ES-I3 (cell line): ENCODE measurements at regions not wholly inside any gene's neighbourhood (a gene's known extent, or its start where the extent isn't known, plus 50 kb on each side); places are given as distances from the start of the nearest gene placed in this dataset.

ENCODE experiments used
- H3K36me3 ChIP-seq: 2 replicates; pipeline ENCODE4 v1.6.1; 2013; ENCODE audit warnings: mild to moderate bottlenecking, low read length, control low read depth, moderate library complexity; ENCODE audit not compliant: insufficient read depth
- H3K4me1 ChIP-seq: 2 replicates; pipeline ENCODE4 v1.6.1; 2013; ENCODE audit warnings: mild to moderate bottlenecking, control low read depth, low read length; ENCODE audit not compliant: insufficient read depth
- H3K9ac ChIP-seq: 2 replicates; pipeline ENCODE4 v1.6.1; 2013; ENCODE audit warnings: low read depth, mild to moderate bottlenecking, low read length, moderate library complexity
- H3K9me3 ChIP-seq: 2 replicates; pipeline ENCODE4 v1.6.1; 2013; ENCODE audit warnings: mild to moderate bottlenecking, low read length, moderate library complexity; ENCODE audit not compliant: control insufficient read depth, insufficient read depth

- Histone ChIP-seq H3K9me3 (no peaks in the 10 kb centered on the region), H3K36me3 (no peaks in the 10 kb centered on the region), H3K9ac (no peak overlapping the region), H3K4me1 (no peaks in the 10 kb centered on the region)
These were observed 277.3 kb upstream of the SLC7A11 start for GRCh38 chr4:138519436-138519835.

GRCh38 chr4:138513535-138513934, 271.4 kb upstream of the SLC7A11 start:
- H3K9me3 ChIP-seq = no peaks in the 10 kb centered on the region
- H3K36me3 ChIP-seq = no peaks in the 10 kb centered on the region
- no peak overlapping the region for H3K9ac ChIP-seq
- no peaks in the 10 kb centered on the region for H3K4me1 ChIP-seq

GRCh38 chr4:138512756-138513155, 270.6 kb upstream of the SLC7A11 start:
- Histone ChIP-seq H3K9ac (no peak overlapping the region), H3K36me3 (no peaks in the 10 kb centered on the region), H3K4me1 (no peaks in the 10 kb centered on the region), H3K9me3 (no peaks in the 10 kb centered on the region)

GRCh38 chr4:138510053-138510452, 267.9 kb upstream of the SLC7A11 start:
- Histone ChIP-seq H3K9ac (no peak overlapping the region), H3K9me3 (no peaks in the 10 kb centered on the region), H3K36me3 (no peaks in the 10 kb centered on the region), H3K4me1 (no peaks in the 10 kb centered on the region)

- Histone ChIP-seq H3K4me1 (no peaks in the 10 kb centered on the region), H3K36me3 (no peaks in the 10 kb centered on the region), H3K9ac (no peak overlapping the region), H3K9me3 (no peaks in the 10 kb centered on the region)
These were observed 267.2 kb upstream of the SLC7A11 start for GRCh38 chr4:138509346-138509745.

GRCh38 chr4:138507522-138507921, 265.4 kb upstream of the SLC7A11 start:
- Histone ChIP-seq H3K9ac (no peak overlapping the region), H3K36me3 (no peaks in the 10 kb centered on the region), H3K4me1 (no peaks in the 10 kb centered on the region), H3K9me3 (no peaks in the 10 kb centered on the region)

- peaks cover 3% of the 10 kb centered on the region; the same call in 1 of the 2 replicates for H3K9me3 ChIP-seq
- no peaks in the 10 kb centered on the region for H3K36me3 ChIP-seq
- no peaks in the 10 kb centered on the region for H3K4me1 ChIP-seq
- H3K9ac ChIP-seq = no peak overlapping the region
These were observed 259.5 kb upstream of the SLC7A11 start for GRCh38 chr4:138501614-138502013.

GRCh38 chr4:138500869-138501268, 258.7 kb upstream of the SLC7A11 start:
- H3K9ac ChIP-seq = no peak overlapping the region
- H3K36me3 ChIP-seq = no peaks in the 10 kb centered on the region
- peaks cover 3% of the 10 kb centered on the region; the same call in 1 of the 2 replicates for H3K9me3 ChIP-seq
- no peaks in the 10 kb centered on the region for H3K4me1 ChIP-seq

GRCh38 chr4:138499627-138500026, 257.5 kb upstream of the SLC7A11 start:
- Histone ChIP-seq H3K36me3 (no peaks in the 10 kb centered on the region), H3K4me1 (no peaks in the 10 kb centered on the region), H3K9ac (no peak overlapping the region), H3K9me3 (peaks cover 3% of the 10 kb centered on the region; the same call in 1 of the 2 replicates)

GRCh38 chr4:138494931-138495330, 252.8 kb upstream of the SLC7A11 start:
- no peak overlapping the region for H3K9ac ChIP-seq

GRCh38 chr4:138494116-138494515, 252.0 kb upstream of the SLC7A11 start:
- Histone ChIP-seq H3K36me3 (no peaks in the 10 kb centered on the region), H3K4me1 (no peaks in the 10 kb centered on the region), H3K9ac (no peak overlapping the region), H3K9me3 (peaks cover 3% of the 10 kb centered on the region; the same call in 1 of the 2 replicates)

More at GRCh38 chr4:138494931-138495330, 252.8 kb upstream of the SLC7A11 start:
- Histone ChIP-seq H3K9me3 (peaks cover 3% of the 10 kb centered on the region; the same call in 1 of the 2 replicates), H3K36me3 (no peaks in the 10 kb centered on the region), H3K4me1 (no peaks in the 10 kb centered on the region)

GRCh38 chr4:138492176-138492575, 250.0 kb upstream of the SLC7A11 start:
- peaks cover 5% of the 10 kb centered on the region for H3K4me1 ChIP-seq
- no peak overlapping the region for H3K9ac ChIP-seq

GRCh38 chr4:138488533-138488932, 246.4 kb upstream of the SLC7A11 start:
- no peak overlapping the region for H3K9ac ChIP-seq
- H3K9me3 ChIP-seq = no peaks in the 10 kb centered on the region
- H3K4me1 ChIP-seq = peaks cover 5% of the 10 kb centered on the region
- no peaks in the 10 kb centered on the region for H3K36me3 ChIP-seq

More at GRCh38 chr4:138492176-138492575, 250.0 kb upstream of the SLC7A11 start:
- H3K36me3 ChIP-seq = no peaks in the 10 kb centered on the region
- no peaks in the 10 kb centered on the region for H3K9me3 ChIP-seq

- H3K9me3 ChIP-seq = no peaks in the 10 kb centered on the region
- H3K36me3 ChIP-seq = no peaks in the 10 kb centered on the region
- H3K9ac ChIP-seq = no peak overlapping the region
- peaks cover 5% of the 10 kb centered on the region for H3K4me1 ChIP-seq
These were observed 245.5 kb upstream of the SLC7A11 start for GRCh38 chr4:138487670-138488069.

- Histone ChIP-seq H3K36me3 (no peaks in the 10 kb centered on the region), H3K9me3 (no peaks in the 10 kb centered on the region), H3K4me1 (peaks cover 5% of the 10 kb centered on the region), H3K9ac (no peak overlapping the region)
These were observed 245.1 kb upstream of the SLC7A11 start for GRCh38 chr4:138487230-138487629.

GRCh38 chr4:138485498-138485897, 243.3 kb upstream of the SLC7A11 start:
- no peaks in the 10 kb centered on the region for H3K36me3 ChIP-seq
- H3K9me3 ChIP-seq = 0 out of 2 replicates have a peak, but pooled peaks cover 4% of the 10 kb centered on the region
- peaks cover 5% of the 10 kb centered on the region for H3K4me1 ChIP-seq
- H3K9ac ChIP-seq = no peak overlapping the region
